ENCODE measurements at regions not wholly inside any gene's neighbourhood (a gene's known extent, or its start where the extent isn't known, plus 50 kb on each side); places are given as distances from the start of the nearest gene placed in this dataset.

DNA sequence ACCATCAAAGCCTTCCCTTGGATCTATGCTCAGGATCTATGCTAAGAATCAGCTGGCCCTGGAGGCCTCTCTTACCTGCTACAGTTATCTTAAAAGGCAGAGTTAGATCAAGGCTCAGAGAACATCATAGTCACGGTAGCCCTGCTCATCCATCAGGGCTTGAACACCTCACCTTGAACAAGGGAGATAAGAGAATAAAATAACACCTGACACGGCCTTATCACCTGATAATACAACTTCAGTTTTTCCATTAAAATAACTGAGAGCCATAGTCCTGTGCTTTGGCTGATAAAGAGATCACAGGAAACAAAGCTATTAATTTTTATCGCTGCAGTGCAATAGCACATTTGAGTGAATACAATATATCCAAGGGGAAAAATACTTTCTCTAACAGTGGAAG, 85.6 kb upstream of the LPP start:
- H3K27ac ChIP-seq: no peak overlapping the region; a peak in 1 of 6 replicates
- H3K4me1 ChIP-seq: peaks cover 5% of the 10 kb centered on the region; the same call in 1 of the 3 replicates
- H3K4me2 ChIP-seq: no peak overlapping the region
- H3K4me3 ChIP-seq: no peak overlapping the region
- no peak for ATAC-seq
- no peaks in the 10 kb centered on the region for H3K9me3 ChIP-seq
- 85% methylated on average over 3 of the region's 3 CpGs for WGBS (ENCODE audit: missing lambda C conversion rate)
- TF ChIP-seq, protein P1, sequence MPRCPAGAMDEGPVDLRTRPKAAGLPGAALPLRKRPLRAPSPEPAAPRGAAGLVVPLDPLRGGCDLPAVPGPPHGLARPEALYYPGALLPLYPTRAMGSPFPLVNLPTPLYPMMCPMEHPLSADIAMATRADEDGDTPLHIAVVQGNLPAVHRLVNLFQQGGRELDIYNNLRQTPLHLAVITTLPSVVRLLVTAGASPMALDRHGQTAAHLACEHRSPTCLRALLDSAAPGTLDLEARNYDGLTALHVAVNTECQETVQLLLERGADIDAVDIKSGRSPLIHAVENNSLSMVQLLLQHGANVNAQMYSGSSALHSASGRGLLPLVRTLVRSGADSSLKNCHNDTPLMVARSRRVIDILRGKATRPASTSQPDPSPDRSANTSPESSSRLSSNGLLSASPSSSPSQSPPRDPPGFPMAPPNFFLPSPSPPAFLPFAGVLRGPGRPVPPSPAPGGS (IDR thresholded peaks at IDR 0.05): no peak
- no peak for TF ChIP-seq MAZ (IDR thresholded peaks at IDR 0.05; ENCODE audit: borderline replicate concordance, low read depth, low read length)
- TF ChIP-seq RFX5 (IDR thresholded peaks at IDR 0.05): no peak
- TF ChIP-seq PHF8 (IDR thresholded peaks at IDR 0.05; ENCODE audit: borderline replicate concordance, low read depth): no peak
- TF ChIP-seq TP53 (CRISPR knock-in tag; IDR thresholded peaks at IDR 0.05): no peak
- no peak for TF ChIP-seq EP300 (IDR thresholded peaks at IDR 0.05)
- TF ChIP-seq, protein P2, sequence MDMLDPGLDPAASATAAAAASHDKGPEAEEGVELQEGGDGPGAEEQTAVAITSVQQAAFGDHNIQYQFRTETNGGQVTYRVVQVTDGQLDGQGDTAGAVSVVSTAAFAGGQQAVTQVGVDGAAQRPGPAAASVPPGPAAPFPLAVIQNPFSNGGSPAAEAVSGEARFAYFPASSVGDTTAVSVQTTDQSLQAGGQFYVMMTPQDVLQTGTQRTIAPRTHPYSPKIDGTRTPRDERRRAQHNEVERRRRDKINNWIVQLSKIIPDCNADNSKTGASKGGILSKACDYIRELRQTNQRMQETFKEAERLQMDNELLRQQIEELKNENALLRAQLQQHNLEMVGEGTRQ (IDR thresholded peaks at IDR 0.05): no peak
- TF ChIP-seq ZC3H11A (IDR thresholded peaks at IDR 0.05): no peak
- no peak for TF ChIP-seq GATA3 (IDR thresholded peaks at IDR 0.05; ENCODE audit: borderline replicate concordance)
- TF ChIP-seq, protein P3, sequence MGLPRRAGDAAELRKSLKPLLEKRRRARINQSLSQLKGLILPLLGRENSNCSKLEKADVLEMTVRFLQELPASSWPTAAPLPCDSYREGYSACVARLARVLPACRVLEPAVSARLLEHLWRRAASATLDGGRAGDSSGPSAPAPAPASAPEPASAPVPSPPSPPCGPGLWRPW (IDR thresholded peaks at IDR 0.05): no peak
- no peak for TF ChIP-seq CBX2 (IDR thresholded peaks at IDR 0.05; ENCODE audit: borderline replicate concordance, low read depth)
- TF ChIP-seq, protein P4, sequence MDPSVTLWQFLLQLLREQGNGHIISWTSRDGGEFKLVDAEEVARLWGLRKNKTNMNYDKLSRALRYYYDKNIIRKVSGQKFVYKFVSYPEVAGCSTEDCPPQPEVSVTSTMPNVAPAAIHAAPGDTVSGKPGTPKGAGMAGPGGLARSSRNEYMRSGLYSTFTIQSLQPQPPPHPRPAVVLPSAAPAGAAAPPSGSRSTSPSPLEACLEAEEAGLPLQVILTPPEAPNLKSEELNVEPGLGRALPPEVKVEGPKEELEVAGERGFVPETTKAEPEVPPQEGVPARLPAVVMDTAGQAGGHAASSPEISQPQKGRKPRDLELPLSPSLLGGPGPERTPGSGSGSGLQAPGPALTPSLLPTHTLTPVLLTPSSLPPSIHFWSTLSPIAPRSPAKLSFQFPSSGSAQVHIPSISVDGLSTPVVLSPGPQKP (IDR thresholded peaks at IDR 0.05; ENCODE audit: low read depth, low read length): no peak
- no peak for TF ChIP-seq ESRRA (IDR thresholded peaks at IDR 0.05; ENCODE audit: borderline replicate concordance, low read length)
- TF ChIP-seq RARB (CRISPR knock-in tag; IDR thresholded peaks at IDR 0.05): no peak
- TF ChIP-seq, protein P5, sequence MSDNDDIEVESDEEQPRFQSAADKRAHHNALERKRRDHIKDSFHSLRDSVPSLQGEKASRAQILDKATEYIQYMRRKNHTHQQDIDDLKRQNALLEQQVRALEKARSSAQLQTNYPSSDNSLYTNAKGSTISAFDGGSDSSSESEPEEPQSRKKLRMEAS (IDR thresholded peaks at IDR 0.05): no peak
- TF ChIP-seq HDAC2 (IDR thresholded peaks at IDR 0.05): no peak
- TF ChIP-seq JUNB (IDR thresholded peaks at IDR 0.05): no peak
- TF ChIP-seq, protein P6, sequence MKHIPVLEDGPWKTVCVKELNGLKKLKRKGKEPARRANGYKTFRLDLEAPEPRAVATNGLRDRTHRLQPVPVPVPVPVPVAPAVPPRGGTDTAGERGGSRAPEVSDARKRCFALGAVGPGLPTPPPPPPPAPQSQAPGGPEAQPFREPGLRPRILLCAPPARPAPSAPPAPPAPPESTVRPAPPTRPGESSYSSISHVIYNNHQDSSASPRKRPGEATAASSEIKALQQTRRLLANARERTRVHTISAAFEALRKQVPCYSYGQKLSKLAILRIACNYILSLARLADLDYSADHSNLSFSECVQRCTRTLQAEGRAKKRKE (CRISPR knock-in tag; IDR thresholded peaks at IDR 0.05; ENCODE audit: low read depth): no peak
- CTCF ChIA-PET: no interaction called here
- POLR2A ChIA-PET: no interaction called here
- FAIRE-seq: no peak
- no peak for DNase-seq (ENCODE audit: low read depth in 1 of 2, low spot score in 1 of 2)

DNA sequence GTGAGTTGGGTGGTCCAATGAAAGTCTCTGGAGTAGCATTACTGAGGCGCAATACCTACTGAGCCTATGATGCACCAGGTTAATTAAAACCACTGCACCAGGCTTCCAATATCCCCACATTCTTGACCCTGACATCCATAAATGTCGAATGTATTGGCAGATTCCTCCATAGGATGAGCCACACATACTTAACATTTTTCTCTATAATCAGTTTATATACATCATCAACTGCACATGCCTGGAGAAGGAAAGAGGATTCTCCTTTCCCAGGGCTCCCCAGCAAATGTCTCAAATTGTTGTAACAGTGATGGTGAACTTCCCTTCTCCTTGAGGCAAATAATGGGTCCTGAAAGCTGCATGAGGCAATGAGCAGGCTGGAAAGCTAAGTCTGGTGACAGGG, 82.3 kb upstream of the LPP start:
- DNase-seq (ENCODE audit: low read depth in 1 of 2, low spot score in 1 of 2): no peak
- no peaks in the 10 kb centered on the region for H3K9me3 ChIP-seq
- no peak overlapping the region for H3K4me3 ChIP-seq
- ChIA-PET CTCF (no interaction called here), POLR2A (no interaction called here)
- no peak for ATAC-seq
- no peak for FAIRE-seq
- no peak overlapping the region for H3K27ac ChIP-seq
- peaks cover 5% of the 10 kb centered on the region; the same call in 1 of the 3 replicates for H3K4me1 ChIP-seq
- no peak for TF ChIP-seq HOXB5 (CRISPR knock-in tag; IDR thresholded peaks at IDR 0.05)
- TF ChIP-seq, protein P4 (IDR thresholded peaks at IDR 0.05; ENCODE audit: low read depth, low read length): no peak
- TF ChIP-seq, protein P7, sequence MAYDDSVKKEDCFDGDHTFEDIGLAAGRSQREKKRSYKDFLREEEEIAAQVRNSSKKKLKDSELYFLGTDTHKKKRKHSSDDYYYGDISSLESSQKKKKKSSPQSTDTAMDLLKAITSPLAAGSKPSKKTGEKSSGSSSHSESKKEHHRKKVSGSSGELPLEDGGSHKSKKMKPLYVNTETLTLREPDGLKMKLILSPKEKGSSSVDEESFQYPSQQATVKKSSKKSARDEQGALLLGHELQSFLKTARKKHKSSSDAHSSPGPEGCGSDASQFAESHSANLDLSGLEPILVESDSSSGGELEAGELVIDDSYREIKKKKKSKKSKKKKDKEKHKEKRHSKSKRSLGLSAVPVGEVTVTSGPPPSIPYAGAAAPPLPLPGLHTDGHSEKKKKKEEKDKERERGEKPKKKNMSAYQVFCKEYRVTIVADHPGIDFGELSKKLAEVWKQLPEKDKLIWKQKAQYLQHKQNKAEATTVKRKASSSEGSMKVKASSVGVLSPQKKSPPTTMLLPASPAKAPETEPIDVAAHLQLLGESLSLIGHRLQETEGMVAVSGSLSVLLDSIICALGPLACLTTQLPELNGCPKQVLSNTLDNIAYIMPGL (CRISPR knock-in tag; IDR thresholded peaks at IDR 0.05; ENCODE audit: borderline replicate concordance): no peak
- TF ChIP-seq RAD21 (conservative IDR thresholded peaks at IDR 0.05 in 1 of 2, IDR thresholded peaks at IDR 0.05 in 1 of 2): no peak
- no peak for TF ChIP-seq RCOR1 (IDR thresholded peaks at IDR 0.05; ENCODE audit: low read depth, low read length)
- TF ChIP-seq, protein P2 (IDR thresholded peaks at IDR 0.05): no peak
- TF ChIP-seq, protein P5 (IDR thresholded peaks at IDR 0.05): no peak
- no peak for TF ChIP-seq POLR2AphosphoS2 (conservative IDR thresholded peaks at IDR 0.05; ENCODE audit: low read length)
- WGBS (ENCODE audit: missing lambda C conversion rate): 46% methylated on average over 2 of the region's 2 CpGs
- H3K4me2 ChIP-seq: no peak overlapping the region

Measured in A549 (cell line).